ENCODE measurements at regions not wholly inside any gene's neighbourhood (a gene's known extent, or its start where the extent isn't known, plus 50 kb on each side); places are given as distances from the start of the nearest gene placed in this dataset.

- no peak overlapping the region for H3K27ac ChIP-seq (ENCODE audit: low read length)
- H3K9ac ChIP-seq (ENCODE audit: low read length): no peak overlapping the region
- no peak for TF ChIP-seq CTCF (IDR thresholded peaks at IDR 0.05; ENCODE audit: low read depth, low read length)
- no peak for TF ChIP-seq EZH2phosphoT487 (IDR thresholded peaks at IDR 0.05; ENCODE audit: low read depth)
- no peaks in the 10 kb centered on the region for H3K79me2 ChIP-seq (ENCODE audit: low read length)
- no peaks in the 10 kb centered on the region for H3K36me3 ChIP-seq (replicated peaks; ENCODE audit: low read depth, low read length)
- peaks cover 7% of the 10 kb centered on the region; the same call in 1 of the 2 replicates for H3K4me1 ChIP-seq (ENCODE audit: low read length)
- no peak overlapping the region for H2AFZ ChIP-seq (ENCODE audit: low read depth, low read length)
- no peaks in the 10 kb centered on the region for H3K9me3 ChIP-seq (ENCODE audit: insufficient read depth, low read length)
- H3K27me3 ChIP-seq (ENCODE audit: low read depth, low read length): peaks cover 9% of the 10 kb centered on the region; the same call in 1 of the 2 replicates
- no peaks in the 10 kb centered on the region for H4K20me1 ChIP-seq (ENCODE audit: insufficient read depth, low read length)
- H3K4me3 ChIP-seq (ENCODE audit: low read length): no peak overlapping the region
- no peak overlapping the region for H3K4me2 ChIP-seq (ENCODE audit: low read length)
Observed at GRCh38 chr15:31545257-31545656, 218.6 kb downstream of the KLF13 start.

GRCh38 chr15:31550211-31550977, 223.8 kb downstream of the KLF13 start:
- Histone ChIP-seq H3K4me2 (ENCODE audit: low read length) (no peak overlapping the region), H3K4me1 (ENCODE audit: low read length) (peaks cover 7% of the 10 kb centered on the region; the same call in 1 of the 2 replicates), H3K4me3 (ENCODE audit: low read length) (no peak overlapping the region), H3K27me3 (ENCODE audit: low read depth, low read length) (no peaks in the 10 kb centered on the region), H3K36me3 (replicated peaks; ENCODE audit: low read depth, low read length) (no peaks in the 10 kb centered on the region), H3K79me2 (ENCODE audit: low read length) (no peaks in the 10 kb centered on the region), H3K9me3 (ENCODE audit: insufficient read depth, low read length) (no peaks in the 10 kb centered on the region), H3K9ac (ENCODE audit: low read length) (no peak overlapping the region), H4K20me1 (ENCODE audit: insufficient read depth, low read length) (no peaks in the 10 kb centered on the region), H3K27ac (ENCODE audit: low read length) (no peak overlapping the region), H2AFZ (ENCODE audit: low read depth, low read length) (no peak overlapping the region)
- TF ChIP-seq EZH2phosphoT487 (IDR thresholded peaks at IDR 0.05; ENCODE audit: low read depth) (no peak), CTCF (IDR thresholded peaks at IDR 0.05; ENCODE audit: low read depth, low read length) (no peak)

- H4K20me1 ChIP-seq (ENCODE audit: insufficient read depth, low read length): no peaks in the 10 kb centered on the region
- H3K27me3 ChIP-seq (ENCODE audit: low read depth, low read length): no peaks in the 10 kb centered on the region
- H3K27ac ChIP-seq (ENCODE audit: low read length): no peak overlapping the region
- H3K36me3 ChIP-seq (replicated peaks; ENCODE audit: low read depth, low read length): no peaks in the 10 kb centered on the region
- no peak for TF ChIP-seq EZH2phosphoT487 (IDR thresholded peaks at IDR 0.05; ENCODE audit: low read depth)
- no peak for TF ChIP-seq CTCF (IDR thresholded peaks at IDR 0.05; ENCODE audit: low read depth, low read length)
- no peaks in the 10 kb centered on the region for H3K9me3 ChIP-seq (ENCODE audit: insufficient read depth, low read length)
- no peak overlapping the region for H3K9ac ChIP-seq (ENCODE audit: low read length)
- H3K79me2 ChIP-seq (ENCODE audit: low read length): no peaks in the 10 kb centered on the region
- no peak overlapping the region for H2AFZ ChIP-seq (ENCODE audit: low read depth, low read length)
- no peak overlapping the region for H3K4me3 ChIP-seq (ENCODE audit: low read length)
- H3K4me1 ChIP-seq (ENCODE audit: low read length): peaks cover 7% of the 10 kb centered on the region; the same call in 1 of the 2 replicates
- no peak overlapping the region for H3K4me2 ChIP-seq (ENCODE audit: low read length)
Observed at GRCh38 chr15:31551323-31551722, 224.7 kb downstream of the KLF13 start.

- TF ChIP-seq EZH2phosphoT487 (IDR thresholded peaks at IDR 0.05; ENCODE audit: low read depth): no peak
- no peak for TF ChIP-seq CTCF (IDR thresholded peaks at IDR 0.05; ENCODE audit: low read depth, low read length)
- no peak overlapping the region for H3K4me2 ChIP-seq (ENCODE audit: low read length)
- H3K4me3 ChIP-seq (ENCODE audit: low read length): no peak overlapping the region
- H3K36me3 ChIP-seq (replicated peaks; ENCODE audit: low read depth, low read length): no peaks in the 10 kb centered on the region
- no peak overlapping the region for H2AFZ ChIP-seq (ENCODE audit: low read depth, low read length)
- H3K79me2 ChIP-seq (ENCODE audit: low read length): no peaks in the 10 kb centered on the region
- peaks cover 4% of the 10 kb centered on the region; the same call in 1 of the 2 replicates for H3K4me1 ChIP-seq (ENCODE audit: low read length)
- no peak overlapping the region for H3K9ac ChIP-seq (ENCODE audit: low read length)
- no peaks in the 10 kb centered on the region for H3K27me3 ChIP-seq (ENCODE audit: low read depth, low read length)
- H3K27ac ChIP-seq (ENCODE audit: low read length): no peak overlapping the region
- H3K9me3 ChIP-seq (ENCODE audit: insufficient read depth, low read length): no peaks in the 10 kb centered on the region
- no peaks in the 10 kb centered on the region for H4K20me1 ChIP-seq (ENCODE audit: insufficient read depth, low read length)
Observed at GRCh38 chr15:31552482-31553099, 226.0 kb downstream of the KLF13 start.
